T-cell (primary cell): ENCODE measurements at regions not wholly inside any gene's neighbourhood (a gene's known extent, or its start where the extent isn't known, plus 50 kb on each side); places are given as distances from the start of the nearest gene placed in this dataset.
"Not testable (repeated sequence)": the region's sequence is repeated elsewhere in the genome, so short reads cannot be mapped to it uniquely, and the experiment has no call there.

Experiments used
- ATAC-seq, 4 experiments: fragments of 200-7000 bp in 3 of 4; fragments of 150-1000 bp in 1 of 4; cut with Tn5 transposase; replicated peaks in 1 of 4; 1 replicate in 3 of 4; 2 replicates in 1 of 4; pipeline ENCODE4 v1.10.0; 2021; ENCODE audit warnings: moderate library complexity in 3 of 4, mild to moderate bottlenecking in 2 of 4, moderate number of reproducible peaks in 1 of 4
- CTCF ChIA-PET, 2 donors: fragments of 300-600 bp; sonication (Branson Sonifier 250); formaldehyde crosslinking; loops; one replicate each; lab custom pipeline; 2022; ENCODE audit warnings: antibody characterized with exemption in 2 of 2; lab: Charles Lee
- POLR2A ChIA-PET, 2 donors: fragments of 300-600 bp; sonication (Branson Sonifier 250); formaldehyde crosslinking; loops; one replicate each; lab custom pipeline; 2022; ENCODE audit warnings: antibody characterized with exemption in 2 of 2; lab: Charles Lee
- DNase-seq, 35 experiments: peaks; one replicate each; pipeline versions ENCODE4 v3.0.0 to v3.0.0-alpha.2; 2013 to 2023
- H3K27ac ChIP-seq: one replicate; pipeline ENCODE4 v1.5.1; 2013; ENCODE audit warnings: low read length
- H3K27me3 ChIP-seq, 2 experiments: replicated peaks in 1 of 2; 1 replicate in 1 of 2; 2 replicates in 1 of 2; pipeline versions ENCODE4 v1.6.1 to v1.7.0; 2013; ENCODE audit warnings: low read length in 1 of 2, mixed read lengths in 1 of 2; ENCODE audit not compliant: control insufficient read depth in 2 of 2, insufficient read depth in 2 of 2; ENCODE audit errors: extremely low read depth in 1 of 2
- H3K36me3 ChIP-seq, 2 donors: 1 replicate in 1 of 2; 2 replicates in 1 of 2; pipeline versions ENCODE4 v1.6.1 to v1.7.0; 2013; ENCODE audit warnings: low read length in 1 of 2; ENCODE audit not compliant: control insufficient read depth in 2 of 2, insufficient read depth in 1 of 2; ENCODE audit errors: extremely low read depth in 1 of 2
- H3K4me1 ChIP-seq, 2 experiments: 1 replicate in 1 of 2; 2 replicates in 1 of 2; pipeline versions ENCODE4 v1.6.1 to v1.7.0; 2013; ENCODE audit warnings: low read length in 2 of 2, mixed read lengths in 1 of 2; ENCODE audit not compliant: insufficient read depth in 2 of 2, control insufficient read depth in 1 of 2; ENCODE audit errors: extremely low read depth in 1 of 2
- H3K4me3 ChIP-seq, 2 donors: 1 replicate in 1 of 2; 2 replicates in 1 of 2; pipeline versions ENCODE4 v1.5.1 to v1.7.0; 2013; ENCODE audit warnings: mild to moderate bottlenecking in 2 of 2, low read length in 1 of 2, moderate library complexity in 1 of 2; ENCODE audit not compliant: control insufficient read depth in 1 of 2; ENCODE audit errors: extremely low read depth in 1 of 2
- H3K9me3 ChIP-seq: 2 replicates; pipeline ENCODE4 v1.7.0; 2013
- H3K27ac Mint-ChIP-seq, 2 donors: one replicate each; pipeline ENCODE4 v1.8.0; 2020 to 2021; ENCODE audit warnings: mild to moderate bottlenecking in 2 of 2, mixed read lengths in 2 of 2
- H3K27me3 Mint-ChIP-seq, 2 donors: one replicate each; pipeline ENCODE4 v1.8.0; 2021 to 2022; ENCODE audit warnings: mixed read lengths in 2 of 2
- H3K36me3 Mint-ChIP-seq: one replicate; pipeline ENCODE4 v1.8.0; 2021; ENCODE audit warnings: mixed read lengths
- H3K4me1 Mint-ChIP-seq, 3 donors: one replicate each; pipeline ENCODE4 v1.8.0; 2020 to 2022; ENCODE audit warnings: mixed read lengths in 3 of 3, mild to moderate bottlenecking in 1 of 3
- H3K4me3 Mint-ChIP-seq, 3 donors: one replicate each; pipeline ENCODE4 v1.8.0; 2020 to 2022; ENCODE audit warnings: mild to moderate bottlenecking in 3 of 3, mixed read lengths in 3 of 3, moderate library complexity in 3 of 3
- H3K9me3 Mint-ChIP-seq, 3 donors: one replicate each; pipeline ENCODE4 v1.8.0; 2020 to 2022; ENCODE audit warnings: mixed read lengths in 3 of 3
- WGBS: methylation state at CpG from one replicate; pipeline ENCODE4 v1.1.5; 2013; ENCODE audit warnings: missing lambda C conversion rate; ENCODE audit not compliant: insufficient coverage; 5-methylcytosine and 5-hydroxymethylcytosine counted together

DNA sequence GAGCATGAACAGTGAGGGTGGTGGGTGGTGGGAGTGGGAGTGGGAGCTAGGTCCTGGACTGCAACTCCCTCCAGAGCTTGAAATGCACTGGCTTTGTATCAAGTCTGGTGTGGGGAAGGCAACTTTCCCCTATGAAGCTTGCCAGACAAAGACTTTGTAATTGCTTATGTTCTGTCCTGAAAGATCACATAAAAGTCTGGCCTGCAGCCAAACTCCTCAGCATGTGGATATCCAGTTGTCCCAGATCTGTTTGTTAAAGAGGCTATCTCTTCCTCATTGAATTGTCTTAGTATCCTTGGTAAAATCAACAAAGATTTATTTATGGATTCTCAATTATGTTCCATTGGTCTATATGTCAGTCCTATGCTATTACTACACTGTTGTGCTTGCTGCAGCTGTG, 607.9 kb downstream of the GLUD2 start:
- no peak for DNase-seq
- no peaks in the 10 kb centered on the region for H3K9me3 ChIP-seq
- no peak overlapping the region for H3K27ac Mint-ChIP-seq

DNA sequence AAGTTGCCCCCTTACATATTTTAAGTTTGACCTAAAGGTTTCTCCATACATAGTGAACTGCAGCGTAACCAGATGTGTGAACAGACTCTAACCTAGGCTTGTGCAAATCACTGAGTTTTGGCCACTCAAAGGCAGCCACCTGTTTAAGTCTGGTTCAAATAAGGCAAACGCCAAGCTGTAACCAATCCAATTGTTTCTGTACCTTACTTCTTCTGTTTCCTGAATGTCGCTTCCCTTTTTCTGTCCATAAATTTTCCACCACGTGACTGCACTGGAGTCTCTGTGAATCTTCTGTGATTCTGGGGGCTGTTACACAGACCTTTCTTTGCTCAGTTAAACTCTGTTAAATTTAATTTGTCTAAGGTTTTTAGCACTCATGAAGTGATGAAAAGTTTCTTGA, 618.8 kb downstream of the GLUD2 start:
- Mint-ChIP-seq H3K36me3 (no peaks in the 10 kb centered on the region), H3K27ac (no peak overlapping the region), H3K4me1 (no peaks in the 10 kb centered on the region), H3K9me3 (no peaks in the 10 kb centered on the region), H3K4me3 (no peak overlapping the region), H3K27me3 (no peaks in the 10 kb centered on the region)
- Histone ChIP-seq H3K4me3 (no peak overlapping the region), H3K27ac (no peak overlapping the region), H3K36me3 (no peaks in the 10 kb centered on the region), H3K4me1 (no peaks in the 10 kb centered on the region), H3K27me3 (no peaks in the 10 kb centered on the region), H3K9me3 (no peaks in the 10 kb centered on the region)
- no CpG with 5 or more reads among the region's 4 CpGs for WGBS
- ATAC-seq (no peak), DNase-seq (no peak)
- CTCF ChIA-PET: no interaction called here
- POLR2A ChIA-PET: no interaction called here

More for the DNA sequence above, 607.9 kb downstream of the GLUD2 start:
- ChIA-PET POLR2A (no interaction called here), CTCF (no interaction called here)
- Mint-ChIP-seq H3K9me3 (no peaks in the 10 kb centered on the region), H3K27me3 (peaks cover 0 to 5% of the 10 kb centered on the region in 2 donors), H3K4me1 (peaks cover 0 to under 1% (median 0%) of the 10 kb centered on the region in 3 donors), H3K4me3 (no peak overlapping the region), H3K36me3 (no peaks in the 10 kb centered on the region)
- no peak overlapping the region for H3K27ac ChIP-seq
- ATAC-seq: no peak
- H3K27me3 ChIP-seq: no peaks in the 10 kb centered on the region
- H3K36me3 ChIP-seq: no peaks in the 10 kb centered on the region
- no peaks in the 10 kb centered on the region for H3K4me1 ChIP-seq
- H3K4me3 ChIP-seq: no peak overlapping the region

GRCh38 chrX:121671649-121672048, 624.2 kb downstream of the GLUD2 start:
- WGBS: no CpG with 5 or more reads among the region's 2 CpGs
- Histone ChIP-seq H3K27ac (no peak overlapping the region), H3K4me1 (no peaks in the 10 kb centered on the region), H3K9me3 (no peaks in the 10 kb centered on the region), H3K4me3 (no peak overlapping the region), H3K36me3 (no peaks in the 10 kb centered on the region), H3K27me3 (no peaks in the 10 kb centered on the region)
- ChIA-PET CTCF (no interaction called here), POLR2A (no interaction called here)
- peaks cover 0 to 5% of the 10 kb centered on the region in 2 donors for H3K27me3 Mint-ChIP-seq
- H3K36me3 Mint-ChIP-seq: no peaks in the 10 kb centered on the region
- no peak overlapping the region for H3K27ac Mint-ChIP-seq
- no peak for ATAC-seq
- peaks cover 5 to 19% (median 15%) of the 10 kb centered on the region in 3 donors for H3K9me3 Mint-ChIP-seq
- no peak for DNase-seq
- H3K4me1 Mint-ChIP-seq: no peaks in the 10 kb centered on the region
- no peak overlapping the region for H3K4me3 Mint-ChIP-seq

DNA sequence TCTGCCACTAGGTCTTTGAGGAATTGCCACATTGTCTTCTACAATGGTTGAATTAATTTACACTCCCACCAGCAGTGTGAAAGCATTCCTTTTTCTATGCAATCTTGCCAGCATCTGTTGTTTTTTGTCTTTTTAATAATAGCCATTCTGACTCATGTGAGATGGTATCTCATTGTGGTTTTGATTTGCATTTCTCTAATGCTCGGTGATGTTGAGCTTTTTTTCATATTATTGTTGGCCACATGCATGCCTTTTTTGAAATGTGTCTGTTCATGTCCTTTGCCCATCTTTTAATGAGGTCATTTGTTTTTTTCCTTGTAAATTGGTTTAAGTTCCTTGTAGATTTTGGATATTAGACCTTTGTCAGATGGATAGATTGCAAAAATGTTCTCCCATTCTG, 661.8 kb downstream of the GLUD2 start:
- H3K4me3 Mint-ChIP-seq, CTCF ChIA-PET, H3K27ac Mint-ChIP-seq, ATAC-seq, H3K36me3 Mint-ChIP-seq, DNase-seq, H3K36me3 ChIP-seq, H3K27ac ChIP-seq, POLR2A ChIA-PET, H3K9me3 ChIP-seq, H3K4me3 ChIP-seq, H3K4me1 Mint-ChIP-seq, H3K4me1 ChIP-seq, H3K27me3 Mint-ChIP-seq, H3K27me3 ChIP-seq: not testable (repeated sequence)
- H3K9me3 Mint-ChIP-seq: peaks cover 10 to 18% (median 15%) of the 10 kb centered on the region in 3 donors
- no CpG with 5 or more reads among the region's 1 CpG for WGBS

- Mint-ChIP-seq H3K9me3 (no peaks in the 10 kb centered on the region), H3K27ac (no peak overlapping the region), H3K36me3 (no peaks in the 10 kb centered on the region), H3K4me1 (no peaks in the 10 kb centered on the region), H3K27me3 (no peaks in the 10 kb centered on the region), H3K4me3 (no peak overlapping the region)
- ATAC-seq: no peak
- ChIA-PET CTCF (no interaction called here), POLR2A (no interaction called here)
- Histone ChIP-seq H3K27ac (no peak overlapping the region), H3K36me3 (no peaks in the 10 kb centered on the region), H3K4me3 (no peak overlapping the region), H3K9me3 (no peaks in the 10 kb centered on the region), H3K4me1 (no peaks in the 10 kb centered on the region), H3K27me3 (no peaks in the 10 kb centered on the region)
- no peak for DNase-seq
- WGBS: no CpG with 5 or more reads among the region's 1 CpG
Measured at GRCh38 chrX:121733514-121733913, 686.1 kb downstream of the GLUD2 start.

GRCh38 chrX:121746105-121746504, 698.7 kb downstream of the GLUD2 start:
- H3K27ac ChIP-seq: no peak overlapping the region
- H3K27me3 ChIP-seq: no peaks in the 10 kb centered on the region
- ChIA-PET CTCF (no interaction called here), POLR2A (no interaction called here)
- Mint-ChIP-seq H3K9me3 (peaks cover 0 to 3% (median 0%) of the 10 kb centered on the region in 3 donors), H3K4me3 (no peak overlapping the region), H3K27ac (no peak overlapping the region), H3K36me3 (no peaks in the 10 kb centered on the region), H3K27me3 (no peaks in the 10 kb centered on the region), H3K4me1 (no peaks in the 10 kb centered on the region)
- no peak for DNase-seq
- ATAC-seq: no peak
- no CpG with 5 or more reads among the region's 2 CpGs for WGBS
- no peaks in the 10 kb centered on the region for H3K4me1 ChIP-seq
- H3K9me3 ChIP-seq: no peaks in the 10 kb centered on the region
- H3K4me3 ChIP-seq: no peak overlapping the region
- no peaks in the 10 kb centered on the region for H3K36me3 ChIP-seq

GRCh38 chrX:121753602-121754001, 706.2 kb downstream of the GLUD2 start:
- H3K9me3 ChIP-seq, H3K27me3 Mint-ChIP-seq, CTCF ChIA-PET, ATAC-seq, DNase-seq, H3K4me1 Mint-ChIP-seq, POLR2A ChIA-PET, H3K4me1 ChIP-seq, H3K27ac Mint-ChIP-seq, H3K27ac ChIP-seq, H3K4me3 Mint-ChIP-seq, H3K36me3 Mint-ChIP-seq, H3K9me3 Mint-ChIP-seq, H3K36me3 ChIP-seq, H3K4me3 ChIP-seq, H3K27me3 ChIP-seq: not testable (repeated sequence)
- no CpG with 5 or more reads among the region's 1 CpG for WGBS
